HG03571 (cell line): ENCODE measurements at regions not wholly inside any gene's neighbourhood (a gene's known extent, or its start where the extent isn't known, plus 50 kb on each side); places are given as distances from the start of the nearest gene placed in this dataset.

Source experiments
- ATAC-seq: cut with Tn5 transposase; IDR thresholded peaks from one replicate; pipeline ENCODE4 v1.9.1; 2021; ENCODE audit not compliant: unreplicated experiment

GRCh38 chr3:25265284-25265683 is 162.8 kb upstream of the RARB start:
- ATAC-seq, result no peak

- ATAC-seq, result no peak
Measured at GRCh38 chr3:25266677-25267076, 161.4 kb upstream of the RARB start.

- no peak for ATAC-seq
Measured at GRCh38 chr3:25272090-25272489, 156.0 kb upstream of the RARB start.

GRCh38 chr3:25273582-25274171 is 154.4 kb upstream of the RARB start:
- no peak for ATAC-seq

GRCh38 chr3:25277503-25277902 is 150.6 kb upstream of the RARB start:
- ATAC-seq, result no peak

- ATAC-seq, result no peak
Measured at GRCh38 chr3:25281041-25281731, 146.9 kb upstream of the RARB start.

GRCh38 chr3:25281732-25282126 is 146.3 kb upstream of the RARB start:
- ATAC-seq, result no peak

GRCh38 chr3:25283613-25284012 is 144.4 kb upstream of the RARB start:
- no peak for ATAC-seq

- no peak for ATAC-seq
Measured at GRCh38 chr3:25284249-25284648, 143.8 kb upstream of the RARB start.

GRCh38 chr3:25287291-25287884 is 140.7 kb upstream of the RARB start:
- no peak for ATAC-seq

GRCh38 chr3:25288413-25288812 is 139.7 kb upstream of the RARB start:
- no peak for ATAC-seq

- ATAC-seq, result no peak
Measured at GRCh38 chr3:25289156-25289555, 138.9 kb upstream of the RARB start.

GRCh38 chr3:25289663-25290062 is 138.4 kb upstream of the RARB start:
- no peak for ATAC-seq

GRCh38 chr3:25291481-25291905 is 136.6 kb upstream of the RARB start:
- ATAC-seq, result no peak

- no peak for ATAC-seq
Measured at GRCh38 chr3:25292036-25292435, 136.0 kb upstream of the RARB start.

- no peak for ATAC-seq
Measured at GRCh38 chr3:25292595-25292994, 135.5 kb upstream of the RARB start.

- ATAC-seq, result no peak
Measured at GRCh38 chr3:25293736-25294135, 134.3 kb upstream of the RARB start.

- ATAC-seq, result no peak
Measured at GRCh38 chr3:25294169-25294805, 133.8 kb upstream of the RARB start.

GRCh38 chr3:25297667-25298585 is 130.1 kb upstream of the RARB start:
- no peak for ATAC-seq

- no peak for ATAC-seq
Measured at GRCh38 chr3:25300141-25300540, 127.9 kb upstream of the RARB start.

- no peak for ATAC-seq
Measured at GRCh38 chr3:25304916-25305315, 123.1 kb upstream of the RARB start.
